ENCODE measurements at regions not wholly inside any gene's neighbourhood (a gene's known extent, or its start where the extent isn't known, plus 50 kb on each side); places are given as distances from the start of the nearest gene placed in this dataset.

- no peak for TF ChIP-seq CTCF (IDR thresholded peaks at IDR 0.05)
- no peak for TF ChIP-seq POLR2A (IDR thresholded peaks at IDR 0.05)
- no peak for TF ChIP-seq EP300 (IDR thresholded peaks at IDR 0.05)
- no peak for TF ChIP-seq POLR2AphosphoS5 (IDR thresholded peaks at IDR 0.05)
These were observed 53.7 kb upstream of the FAAH2 start for GRCh38 chrX:57232658-57233360.
